Fibroblast of pulmonary artery (primary cell): ENCODE measurements at regions not wholly inside any gene's neighbourhood (a gene's known extent, or its start where the extent isn't known, plus 50 kb on each side); places are given as distances from the start of the nearest gene placed in this dataset.

Experiments
- DNase-seq: peaks from one replicate; pipeline ENCODE4 v3.0.0-alpha.2; 2010; ENCODE audit warnings: low read depth
- H3K4me3 ChIP-seq: replicated peaks from 2 replicates; pipeline ENCODE4 v1.5.1; 2011; ENCODE audit warnings: low read depth, mild to moderate bottlenecking, control low read depth, low read length, moderate library complexity
- TF ChIP-seq, protein P1 (sequence below): IDR thresholded peaks from 2 replicates; pipeline ENCODE4 v1.5.1; 2011; ENCODE audit warnings: mild to moderate bottlenecking, control low read depth, low read length, inconsistent platforms; ENCODE audit errors: missing control alignments

DNA sequence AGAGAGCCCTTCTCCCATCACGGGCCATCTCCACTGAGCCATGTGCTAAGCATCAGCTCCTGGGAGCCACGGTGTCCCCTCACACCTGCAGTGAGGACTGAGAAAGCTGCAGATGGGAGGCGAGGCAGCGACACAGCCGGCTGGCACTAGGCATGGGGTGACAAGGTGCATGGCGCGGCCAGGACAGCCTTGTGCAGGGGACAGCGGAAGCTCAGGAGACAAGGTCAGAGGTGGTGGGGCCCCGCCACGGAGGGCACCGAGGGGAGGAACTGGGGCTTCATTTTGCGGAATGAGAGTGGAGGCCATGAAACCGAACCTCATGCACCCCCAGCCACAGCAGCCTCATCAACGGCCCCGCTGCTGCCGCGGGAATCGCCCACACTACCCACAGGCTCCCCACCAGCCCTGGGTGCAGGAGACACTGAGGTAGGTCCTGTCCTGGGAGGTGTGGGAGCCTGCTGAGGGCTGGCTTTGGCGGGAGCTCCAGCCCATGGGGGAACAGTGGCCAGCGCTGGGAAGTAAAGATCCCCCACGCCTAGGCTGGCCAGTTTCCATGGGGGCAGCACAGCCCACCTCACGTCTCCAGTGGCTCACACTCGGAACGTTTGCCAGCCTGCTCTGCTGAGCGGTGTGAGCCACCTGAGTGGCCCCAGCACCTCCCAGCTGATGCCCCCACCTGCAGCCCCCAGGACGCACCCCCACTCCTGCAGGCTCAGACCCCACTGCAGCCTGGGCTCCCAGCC is 71.2 kb upstream of the INSIG1 start:
- no peak for DNase-seq
- TF ChIP-seq, protein P1, sequence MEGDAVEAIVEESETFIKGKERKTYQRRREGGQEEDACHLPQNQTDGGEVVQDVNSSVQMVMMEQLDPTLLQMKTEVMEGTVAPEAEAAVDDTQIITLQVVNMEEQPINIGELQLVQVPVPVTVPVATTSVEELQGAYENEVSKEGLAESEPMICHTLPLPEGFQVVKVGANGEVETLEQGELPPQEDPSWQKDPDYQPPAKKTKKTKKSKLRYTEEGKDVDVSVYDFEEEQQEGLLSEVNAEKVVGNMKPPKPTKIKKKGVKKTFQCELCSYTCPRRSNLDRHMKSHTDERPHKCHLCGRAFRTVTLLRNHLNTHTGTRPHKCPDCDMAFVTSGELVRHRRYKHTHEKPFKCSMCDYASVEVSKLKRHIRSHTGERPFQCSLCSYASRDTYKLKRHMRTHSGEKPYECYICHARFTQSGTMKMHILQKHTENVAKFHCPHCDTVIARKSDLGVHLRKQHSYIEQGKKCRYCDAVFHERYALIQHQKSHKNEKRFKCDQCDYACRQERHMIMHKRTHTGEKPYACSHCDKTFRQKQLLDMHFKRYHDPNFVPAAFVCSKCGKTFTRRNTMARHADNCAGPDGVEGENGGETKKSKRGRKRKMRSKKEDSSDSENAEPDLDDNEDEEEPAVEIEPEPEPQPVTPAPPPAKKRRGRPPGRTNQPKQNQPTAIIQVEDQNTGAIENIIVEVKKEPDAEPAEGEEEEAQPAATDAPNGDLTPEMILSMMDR = no peak
- no peak overlapping the region for H3K4me3 ChIP-seq

DNA sequence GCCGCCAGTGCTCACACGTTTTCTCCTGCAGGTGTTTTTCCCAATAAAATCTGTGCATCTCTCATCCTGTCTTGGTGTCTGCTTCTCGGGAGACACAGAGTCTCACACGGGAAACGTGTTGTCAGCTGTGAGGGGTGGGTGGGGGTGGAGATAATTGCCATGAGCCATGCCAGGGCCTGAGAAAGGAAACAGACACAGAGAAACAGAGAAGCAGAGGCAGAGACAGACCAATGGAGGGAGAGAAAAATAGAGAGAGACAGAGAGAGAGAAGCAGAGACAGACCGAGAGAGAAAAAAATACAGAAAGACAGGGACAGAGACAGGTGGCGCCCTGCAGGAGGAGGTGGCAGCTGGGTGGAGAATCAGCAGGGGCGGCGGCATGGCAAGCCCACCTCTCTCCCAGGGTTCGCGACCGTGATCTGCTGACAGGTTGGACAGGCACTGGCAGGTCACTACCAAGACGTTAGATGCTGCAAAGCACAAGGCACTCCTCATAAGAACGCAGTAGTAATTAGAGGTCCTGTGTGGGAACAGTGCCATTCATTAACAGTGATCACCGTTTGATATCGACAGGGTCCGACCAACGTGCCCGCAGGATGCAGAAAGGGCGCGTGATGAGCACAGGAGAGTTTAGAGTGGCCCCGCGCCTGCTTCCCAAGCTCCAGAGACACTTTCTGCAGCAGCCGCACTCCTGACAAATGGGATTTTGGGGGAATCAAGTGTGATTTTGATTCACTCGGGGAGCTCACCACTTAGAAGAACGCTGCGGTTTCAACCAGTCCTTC is 70.5 kb upstream of the INSIG1 start:
- TF ChIP-seq, protein P1 = no peak
- DNase-seq = no peak
- H3K4me3 ChIP-seq = no peak overlapping the region

DNA sequence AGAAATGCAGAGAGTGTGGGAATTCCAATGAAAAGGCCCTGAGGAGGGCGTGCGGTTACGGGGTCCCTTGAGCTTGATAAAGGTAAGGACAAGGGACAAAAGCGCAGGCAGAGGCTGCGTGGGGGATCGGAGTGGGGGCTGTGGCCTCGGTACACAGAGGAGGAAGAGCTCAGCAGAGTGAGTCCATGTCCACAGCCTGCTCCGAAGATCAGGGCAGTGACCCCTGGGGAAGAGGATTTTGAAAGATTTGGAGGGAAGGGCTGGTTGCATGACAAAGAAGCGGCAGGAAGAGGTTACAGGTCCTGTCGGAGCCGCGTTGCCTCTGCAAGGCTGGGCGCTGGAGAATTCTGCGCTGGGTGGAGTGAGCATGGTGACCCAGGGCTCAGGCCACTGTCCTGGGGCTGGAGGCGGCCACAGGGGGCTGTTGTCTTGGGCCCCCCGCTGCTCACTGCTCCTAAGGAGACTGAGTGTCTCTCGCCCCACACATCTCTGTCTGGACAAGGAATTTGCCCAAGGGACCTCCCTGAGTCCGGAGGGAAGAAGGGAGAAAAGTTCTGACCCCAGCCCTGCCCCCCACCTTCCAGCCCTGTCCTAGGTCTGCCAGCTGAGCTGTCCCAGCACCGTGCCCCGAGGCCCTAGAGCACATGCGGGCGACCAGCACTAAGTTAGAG is 69.8 kb upstream of the INSIG1 start:
- H3K4me3 ChIP-seq = no peak overlapping the region
- TF ChIP-seq, protein P1 = no peak
- DNase-seq = no peak

DNA sequence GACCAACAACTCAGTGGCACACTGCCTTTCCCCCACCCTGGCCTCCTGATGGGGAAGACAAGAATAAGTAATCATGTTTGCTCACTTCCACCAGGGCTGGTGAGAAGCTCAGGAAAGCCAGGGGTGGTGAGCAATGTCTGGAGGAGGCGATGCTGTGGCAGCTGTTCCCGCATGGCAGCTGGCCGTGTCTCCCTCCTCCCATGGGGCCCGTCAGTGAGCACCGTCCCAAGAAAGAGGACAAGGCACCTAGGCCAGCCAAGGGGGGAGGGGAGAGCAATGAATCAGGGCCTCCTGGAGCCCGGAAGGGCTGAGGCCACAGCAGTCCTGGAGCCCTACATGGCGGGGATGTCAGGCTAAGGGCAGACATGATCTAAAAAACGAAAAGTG is 69.2 kb upstream of the INSIG1 start:
- TF ChIP-seq, protein P1 = no peak
- no peak overlapping the region for H3K4me3 ChIP-seq
- peak; percentile 21 for DNase-seq

DNA sequence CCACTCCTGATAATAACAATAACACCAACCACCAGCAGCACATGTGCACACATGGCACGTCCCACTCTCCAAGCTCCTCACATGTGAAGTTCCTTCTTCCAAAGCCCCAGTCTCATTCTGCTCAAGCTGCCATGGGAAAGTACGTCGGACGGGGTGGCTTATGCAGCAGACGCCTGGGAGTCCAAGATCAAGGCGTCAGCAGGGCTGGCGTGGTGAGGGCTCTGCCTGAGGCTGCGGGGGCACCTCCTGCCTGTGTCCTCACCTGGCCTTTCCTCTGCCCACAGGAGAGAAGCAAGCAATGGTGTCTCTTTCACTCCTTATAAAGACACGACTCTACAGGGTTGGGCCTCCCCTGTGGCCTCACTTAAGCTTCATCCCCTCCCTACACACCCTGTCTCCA is 68.8 kb upstream of the INSIG1 start:
- no peak overlapping the region for H3K4me3 ChIP-seq
- TF ChIP-seq, protein P1 = no peak
- no peak for DNase-seq

DNA sequence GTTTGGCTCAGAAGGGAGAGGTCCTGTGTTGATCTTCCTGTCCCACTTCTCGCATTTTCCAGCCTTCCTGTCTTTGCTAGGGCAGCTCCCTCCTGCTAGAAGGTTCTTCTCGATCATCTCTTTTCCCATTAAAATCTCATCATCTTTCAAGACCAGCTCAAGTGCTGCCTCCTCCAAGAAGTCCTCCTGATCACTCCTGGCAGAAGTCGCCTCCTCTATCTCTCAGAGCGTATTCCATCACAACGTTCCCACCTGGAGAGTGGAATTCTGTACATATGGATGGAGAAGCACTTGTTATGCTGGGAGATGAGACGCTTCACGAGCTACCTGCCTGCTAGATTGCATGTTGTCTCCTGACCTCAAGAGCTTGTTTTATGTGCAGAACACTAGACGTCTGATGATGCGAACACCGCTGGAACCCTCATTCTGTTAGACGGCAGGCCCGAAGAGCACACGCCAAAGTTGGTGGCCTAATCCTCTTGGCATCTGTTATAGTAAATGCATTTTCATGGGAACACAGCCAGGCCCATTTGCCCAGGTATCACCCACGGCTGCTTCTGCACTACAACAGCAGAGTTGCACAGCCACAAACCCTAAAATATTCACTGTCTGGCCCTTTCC is 68.0 kb upstream of the INSIG1 start:
- H3K4me3 ChIP-seq = no peak overlapping the region
- DNase-seq = no peak
- TF ChIP-seq, protein P1 = no peak
